Epithelial cell of proximal tubule (primary cell): ENCODE measurements at regions not wholly inside any gene's neighbourhood (a gene's known extent, or its start where the extent isn't known, plus 50 kb on each side); places are given as distances from the start of the nearest gene placed in this dataset.
A peak's percentile ranks its signal among the peaks of the same experiment; 100 is the strongest.

Experiments used
- DNase-seq: peaks from one replicate; pipeline ENCODE4 v3.0.0-alpha.2; 2011; ENCODE audit warnings: low read depth
- H3K4me3 ChIP-seq: 2 replicates; pipeline ENCODE4 v1.5.1; 2011; ENCODE audit warnings: low read depth, mild to moderate bottlenecking, low read length
- CTCF ChIP-seq: conservative IDR thresholded peaks from 2 replicates; pipeline ENCODE4 v1.5.1; 2012; ENCODE audit warnings: low read depth, mild to moderate bottlenecking, low read length

DNA sequence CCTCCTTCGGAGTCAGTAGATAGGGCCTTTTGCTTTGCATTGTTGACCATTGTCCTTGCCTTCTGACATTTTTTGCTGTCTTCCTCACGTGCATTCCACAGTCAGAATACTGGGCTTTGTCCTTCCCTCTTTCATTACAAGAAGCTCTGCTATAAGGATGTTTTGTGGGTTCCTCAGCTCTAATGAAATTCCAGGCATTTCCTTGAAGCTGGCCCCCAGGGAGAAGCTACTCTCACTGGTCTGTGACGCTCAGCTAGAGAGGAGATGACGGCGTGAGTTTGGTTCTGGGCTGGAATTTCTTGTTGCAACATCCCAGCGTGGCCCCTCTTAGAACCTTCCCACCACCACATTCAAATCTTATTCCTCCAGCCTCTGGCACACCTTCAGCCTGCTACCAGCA lies 210.2 kb downstream of the TJP1 start:
- no peak overlapping the region for H3K4me3 ChIP-seq
- peak; percentile 43 for DNase-seq
- no peak for TF ChIP-seq CTCF

- no peak for DNase-seq
- no peak for TF ChIP-seq CTCF
- no peak overlapping the region for H3K4me3 ChIP-seq
Measured at GRCh38 chr15:29611057-29611456, 211.2 kb downstream of the TJP1 start.

GRCh38 chr15:29601811-29602210 lies 220.5 kb downstream of the TJP1 start:
- TF ChIP-seq CTCF, result no peak
- DNase-seq, result no peak
- no peak overlapping the region for H3K4me3 ChIP-seq

GRCh38 chr15:29600262-29600661 lies 222.0 kb downstream of the TJP1 start:
- H3K4me3 ChIP-seq, result no peak overlapping the region
- no peak for TF ChIP-seq CTCF
- no peak for DNase-seq

DNA sequence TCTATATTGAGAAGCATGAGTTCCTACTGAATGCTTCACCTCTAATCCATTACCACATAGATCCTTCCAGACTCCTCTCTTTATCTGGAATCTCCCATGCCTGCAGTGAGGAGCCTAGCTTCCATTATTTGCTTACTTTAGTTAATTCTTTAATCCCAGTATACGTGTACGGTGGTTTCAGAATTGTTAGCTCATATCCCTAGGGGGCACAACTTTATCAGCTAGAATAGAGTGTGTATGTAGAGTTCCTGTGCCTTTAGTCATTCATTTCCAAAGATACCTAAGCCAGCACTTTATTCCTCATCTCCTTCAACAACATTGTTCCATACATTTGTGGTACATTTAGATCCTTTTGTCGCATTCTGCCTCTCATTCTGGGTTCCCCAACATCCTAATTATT lies 226.0 kb downstream of the TJP1 start:
- peak; percentile 54 for TF ChIP-seq CTCF
- no peak for DNase-seq
- no peak overlapping the region for H3K4me3 ChIP-seq

DNA sequence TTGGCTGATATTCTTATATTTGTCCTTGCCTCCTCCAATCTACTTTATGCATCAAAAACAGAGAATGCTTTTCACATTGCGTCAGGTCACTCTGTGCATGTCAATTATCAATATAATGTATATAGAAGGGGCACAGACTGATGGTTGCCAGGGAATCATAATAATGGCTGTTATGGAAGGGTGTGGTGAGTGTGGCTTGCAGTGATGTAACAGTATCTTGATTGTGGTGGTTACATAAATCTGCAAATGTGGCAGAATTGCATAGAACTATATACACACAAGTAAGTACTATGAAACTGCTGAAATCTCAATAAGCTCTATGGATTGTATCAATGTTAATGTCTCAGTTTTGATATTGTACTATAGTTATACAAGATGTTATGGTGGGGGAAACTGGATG lies 228.6 kb downstream of the TJP1 start:
- no peak for TF ChIP-seq CTCF
- H3K4me3 ChIP-seq, result no peak overlapping the region
- no peak for DNase-seq

DNA sequence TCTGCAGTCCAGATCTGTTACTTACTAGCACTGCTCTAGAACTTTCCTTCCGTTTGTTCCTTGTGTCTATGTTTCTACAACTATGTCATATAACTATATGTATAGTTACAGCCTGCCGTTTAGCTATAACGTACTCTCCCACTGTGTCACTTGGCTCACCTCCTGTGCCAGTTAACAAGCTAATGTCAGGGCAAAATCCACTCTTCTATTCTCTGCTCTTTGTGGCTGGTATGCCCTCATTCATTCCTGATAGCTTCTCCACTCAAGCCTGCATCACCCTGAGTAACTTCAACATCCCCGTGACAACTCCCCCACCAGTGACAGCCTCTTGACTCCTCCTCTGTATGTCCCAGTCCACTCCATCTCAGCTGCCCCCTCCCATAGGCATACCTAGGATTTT lies 229.2 kb downstream of the TJP1 start:
- no peak for TF ChIP-seq CTCF
- DNase-seq, result no peak
- H3K4me3 ChIP-seq, result no peak overlapping the region
